ENCODE measurements at regions not wholly inside any gene's neighbourhood (a gene's known extent, or its start where the extent isn't known, plus 50 kb on each side); places are given as distances from the start of the nearest gene placed in this dataset.

DNA sequence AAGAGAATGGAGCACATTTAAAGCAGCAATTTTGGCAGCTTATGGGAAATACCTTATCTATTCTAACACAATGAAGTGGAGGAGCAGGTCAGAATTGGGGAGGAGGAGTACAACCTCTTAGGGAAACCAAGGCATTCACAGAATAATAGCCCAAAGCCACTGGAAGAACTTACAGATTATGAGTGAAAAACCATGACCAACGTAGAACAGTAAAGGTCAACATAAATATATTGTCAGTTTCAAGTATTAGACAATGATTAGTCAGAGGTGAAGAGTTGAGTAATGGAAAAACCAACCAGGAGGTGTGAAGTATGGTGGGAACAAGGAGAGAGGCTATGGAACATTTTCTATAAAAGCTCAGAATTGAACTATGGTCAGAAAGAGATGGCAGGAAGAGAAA lies 304.3 kb upstream of the SP4 start:
- TF ChIP-seq, protein P1, sequence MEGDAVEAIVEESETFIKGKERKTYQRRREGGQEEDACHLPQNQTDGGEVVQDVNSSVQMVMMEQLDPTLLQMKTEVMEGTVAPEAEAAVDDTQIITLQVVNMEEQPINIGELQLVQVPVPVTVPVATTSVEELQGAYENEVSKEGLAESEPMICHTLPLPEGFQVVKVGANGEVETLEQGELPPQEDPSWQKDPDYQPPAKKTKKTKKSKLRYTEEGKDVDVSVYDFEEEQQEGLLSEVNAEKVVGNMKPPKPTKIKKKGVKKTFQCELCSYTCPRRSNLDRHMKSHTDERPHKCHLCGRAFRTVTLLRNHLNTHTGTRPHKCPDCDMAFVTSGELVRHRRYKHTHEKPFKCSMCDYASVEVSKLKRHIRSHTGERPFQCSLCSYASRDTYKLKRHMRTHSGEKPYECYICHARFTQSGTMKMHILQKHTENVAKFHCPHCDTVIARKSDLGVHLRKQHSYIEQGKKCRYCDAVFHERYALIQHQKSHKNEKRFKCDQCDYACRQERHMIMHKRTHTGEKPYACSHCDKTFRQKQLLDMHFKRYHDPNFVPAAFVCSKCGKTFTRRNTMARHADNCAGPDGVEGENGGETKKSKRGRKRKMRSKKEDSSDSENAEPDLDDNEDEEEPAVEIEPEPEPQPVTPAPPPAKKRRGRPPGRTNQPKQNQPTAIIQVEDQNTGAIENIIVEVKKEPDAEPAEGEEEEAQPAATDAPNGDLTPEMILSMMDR (IDR thresholded peaks at IDR 0.05), result no peak
- no peak for TF ChIP-seq ZFX (IDR thresholded peaks at IDR 0.05; ENCODE audit: borderline replicate concordance)
